ENCODE measurements at regions not wholly inside any gene's neighbourhood (a gene's known extent, or its start where the extent isn't known, plus 50 kb on each side); places are given as distances from the start of the nearest gene placed in this dataset.

DNA sequence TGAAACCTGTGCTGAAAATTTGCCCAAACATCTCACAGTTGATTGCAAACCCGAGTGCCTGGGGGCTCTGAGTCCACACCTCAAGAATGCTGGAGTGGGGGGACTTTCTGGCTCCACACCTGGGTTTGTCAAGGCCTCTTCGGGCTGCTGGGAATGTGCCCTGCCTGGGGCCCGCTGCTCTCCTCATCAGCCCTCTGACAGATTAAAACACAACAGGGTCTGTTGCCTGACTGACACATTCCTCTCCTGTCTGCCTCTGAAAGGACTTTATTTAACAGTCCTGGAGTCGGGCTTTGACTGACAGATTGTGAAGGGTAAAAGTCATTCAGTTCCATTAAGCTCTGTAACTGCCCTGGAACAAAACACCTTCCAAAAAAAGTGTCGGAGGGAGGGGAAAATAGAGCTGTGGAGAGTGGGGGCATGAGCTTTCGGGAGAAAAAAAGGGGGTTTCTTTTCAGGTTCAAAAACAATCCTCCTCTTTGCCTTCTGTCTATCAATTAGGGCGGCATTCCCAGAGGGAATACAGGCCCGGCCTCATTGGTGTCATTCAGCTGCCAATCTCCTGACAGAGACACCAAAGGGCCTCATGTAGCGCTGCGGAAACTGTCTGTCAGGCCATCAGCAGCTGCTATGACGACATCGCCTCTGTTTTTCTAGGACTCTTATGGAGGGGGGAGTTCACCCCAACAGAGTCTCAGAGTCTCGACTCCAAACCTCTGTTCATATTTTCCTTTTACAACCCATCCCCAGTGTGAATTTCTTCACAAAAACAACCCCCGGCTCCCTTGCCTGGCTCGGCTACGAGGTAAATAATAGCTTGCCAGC, 398.8 kb upstream of the NFE2L3 start:
- intact Hi-C loops (cut with DNase I, micrococcal nuclease), result no loop called here
- Histone ChIP-seq H3K4me3 (no peak overlapping the region), H3K4me1 (ENCODE audit: low read depth) (no peaks in the 10 kb centered on the region), H3K9me3 (no peaks in the 10 kb centered on the region), H3K36me3 (ENCODE audit: low read depth) (no peaks in the 10 kb centered on the region)
- DNase-seq (no peak), ATAC-seq (no peak)
- TF ChIP-seq, protein P1, sequence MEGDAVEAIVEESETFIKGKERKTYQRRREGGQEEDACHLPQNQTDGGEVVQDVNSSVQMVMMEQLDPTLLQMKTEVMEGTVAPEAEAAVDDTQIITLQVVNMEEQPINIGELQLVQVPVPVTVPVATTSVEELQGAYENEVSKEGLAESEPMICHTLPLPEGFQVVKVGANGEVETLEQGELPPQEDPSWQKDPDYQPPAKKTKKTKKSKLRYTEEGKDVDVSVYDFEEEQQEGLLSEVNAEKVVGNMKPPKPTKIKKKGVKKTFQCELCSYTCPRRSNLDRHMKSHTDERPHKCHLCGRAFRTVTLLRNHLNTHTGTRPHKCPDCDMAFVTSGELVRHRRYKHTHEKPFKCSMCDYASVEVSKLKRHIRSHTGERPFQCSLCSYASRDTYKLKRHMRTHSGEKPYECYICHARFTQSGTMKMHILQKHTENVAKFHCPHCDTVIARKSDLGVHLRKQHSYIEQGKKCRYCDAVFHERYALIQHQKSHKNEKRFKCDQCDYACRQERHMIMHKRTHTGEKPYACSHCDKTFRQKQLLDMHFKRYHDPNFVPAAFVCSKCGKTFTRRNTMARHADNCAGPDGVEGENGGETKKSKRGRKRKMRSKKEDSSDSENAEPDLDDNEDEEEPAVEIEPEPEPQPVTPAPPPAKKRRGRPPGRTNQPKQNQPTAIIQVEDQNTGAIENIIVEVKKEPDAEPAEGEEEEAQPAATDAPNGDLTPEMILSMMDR (IDR thresholded peaks at IDR 0.05), result no peak

DNA sequence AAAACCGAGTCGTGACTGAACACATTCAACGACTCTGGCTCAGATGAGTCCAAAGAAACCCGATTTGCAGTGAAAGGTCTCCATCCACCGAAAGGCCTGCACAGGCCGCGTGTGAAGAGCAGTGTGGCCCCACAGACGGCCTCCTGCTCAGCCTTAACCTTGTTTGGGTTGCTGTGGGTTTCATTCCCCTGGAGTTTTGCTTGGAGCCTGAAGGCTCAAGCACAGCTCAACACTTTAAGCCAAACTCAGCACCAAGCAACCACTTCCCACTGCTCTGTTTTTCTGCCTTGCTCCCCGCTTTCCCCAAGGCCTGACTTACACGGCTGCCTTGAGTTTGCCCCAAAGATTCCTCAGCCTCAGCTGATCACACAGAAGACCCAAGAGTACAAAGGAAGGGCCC, 398.2 kb upstream of the NFE2L3 start:
- Histone ChIP-seq H3K4me3 (no peak overlapping the region), H3K4me1 (ENCODE audit: low read depth) (no peaks in the 10 kb centered on the region), H3K36me3 (ENCODE audit: low read depth) (no peaks in the 10 kb centered on the region), H3K9me3 (no peaks in the 10 kb centered on the region)
- ATAC-seq, result no peak
- no peak for DNase-seq
- intact Hi-C loops (cut with DNase I, micrococcal nuclease), result no loop called here
- TF ChIP-seq, protein P1 (IDR thresholded peaks at IDR 0.05), result no peak

DNA sequence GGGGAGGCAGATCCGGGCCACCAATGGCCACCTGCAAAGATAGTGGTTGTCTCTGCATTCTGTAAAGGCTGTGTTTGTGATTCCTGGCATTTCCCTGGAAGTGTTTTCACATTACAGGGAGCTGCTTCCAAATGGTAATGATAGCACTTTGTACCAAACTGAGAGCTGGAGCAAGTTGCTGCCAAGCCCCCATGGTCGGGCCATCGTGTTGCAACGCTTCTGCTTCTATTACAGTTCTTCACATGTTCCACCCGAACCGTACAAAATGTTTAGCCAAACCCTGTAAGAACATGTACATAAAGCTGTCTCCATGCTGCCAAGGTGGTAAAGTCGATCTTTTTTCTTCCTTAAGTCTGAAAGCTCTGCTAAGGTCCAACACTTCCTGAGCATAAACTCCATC, 397.7 kb upstream of the NFE2L3 start:
- no peak for DNase-seq
- no peak for ATAC-seq
- H3K9me3 ChIP-seq, result no peaks in the 10 kb centered on the region
- intact Hi-C loops (cut with DNase I, micrococcal nuclease), result no loop called here
- TF ChIP-seq, protein P1 (IDR thresholded peaks at IDR 0.05), result no peak
- H3K36me3 ChIP-seq (ENCODE audit: low read depth), result no peaks in the 10 kb centered on the region
- no peak overlapping the region for H3K4me3 ChIP-seq
- no peaks in the 10 kb centered on the region for H3K4me1 ChIP-seq (ENCODE audit: low read depth)

DNA sequence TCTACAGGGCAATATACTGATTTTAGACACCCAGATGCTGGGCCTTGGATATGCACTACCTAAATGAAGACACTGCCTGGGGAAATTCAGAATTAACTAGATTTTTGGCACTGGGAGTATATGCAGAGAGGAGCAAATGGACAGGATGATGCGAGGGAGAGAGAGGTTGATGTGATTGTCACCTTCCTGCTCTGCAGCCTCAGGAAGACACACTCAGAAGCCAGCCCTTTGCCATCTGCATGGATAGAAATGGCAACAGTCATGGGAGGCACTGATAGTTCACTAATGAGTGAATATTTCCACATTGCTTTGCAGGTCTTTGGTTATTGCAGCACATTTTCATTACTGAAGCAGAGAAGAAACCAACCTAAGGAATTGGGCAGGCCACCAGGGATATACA, 397.2 kb upstream of the NFE2L3 start:
- no peaks in the 10 kb centered on the region for H3K9me3 ChIP-seq
- ATAC-seq (no peak), DNase-seq (no peak)
- H3K4me3 ChIP-seq, result no peak overlapping the region
- TF ChIP-seq, protein P1 (IDR thresholded peaks at IDR 0.05), result no peak
- H3K36me3 ChIP-seq (ENCODE audit: low read depth), result no peaks in the 10 kb centered on the region
- H3K4me1 ChIP-seq (ENCODE audit: low read depth), result no peaks in the 10 kb centered on the region
- intact Hi-C loops (cut with DNase I, micrococcal nuclease), result no loop called here

DNA sequence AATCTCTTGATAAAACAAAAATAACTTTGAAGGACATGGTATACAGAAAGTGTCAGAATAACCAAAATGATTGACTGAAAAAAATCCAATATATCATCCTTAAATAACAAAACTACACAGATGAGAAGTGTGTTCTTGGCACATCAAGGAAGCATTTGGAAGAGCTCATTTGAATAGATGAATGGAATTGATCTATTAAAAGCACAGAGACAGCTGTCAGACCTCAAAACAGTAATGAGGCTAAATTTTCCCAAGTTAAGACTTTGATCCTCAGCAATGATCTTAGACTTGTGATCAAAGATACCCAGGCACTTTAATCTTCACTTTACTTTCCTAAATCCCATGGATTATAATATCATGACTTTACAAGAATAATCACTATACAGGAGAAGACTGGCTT, 395.4 kb upstream of the NFE2L3 start:
- Histone ChIP-seq H3K4me1 (ENCODE audit: low read depth) (no peaks in the 10 kb centered on the region), H3K4me3 (no peak overlapping the region), H3K36me3 (ENCODE audit: low read depth) (no peaks in the 10 kb centered on the region), H3K9me3 (no peaks in the 10 kb centered on the region)
- DNase-seq, result no peak
- TF ChIP-seq, protein P1 (IDR thresholded peaks at IDR 0.05), result no peak
- intact Hi-C loops (cut with DNase I, micrococcal nuclease), result no loop called here
- ATAC-seq, result no peak
